ENCODE measurements at regions not wholly inside any gene's neighbourhood (a gene's known extent, or its start where the extent isn't known, plus 50 kb on each side); places are given as distances from the start of the nearest gene placed in this dataset.

- no peak overlapping the region for H3K4me3 ChIP-seq (ENCODE audit: low read depth, low read length)
- TF ChIP-seq, protein P1, sequence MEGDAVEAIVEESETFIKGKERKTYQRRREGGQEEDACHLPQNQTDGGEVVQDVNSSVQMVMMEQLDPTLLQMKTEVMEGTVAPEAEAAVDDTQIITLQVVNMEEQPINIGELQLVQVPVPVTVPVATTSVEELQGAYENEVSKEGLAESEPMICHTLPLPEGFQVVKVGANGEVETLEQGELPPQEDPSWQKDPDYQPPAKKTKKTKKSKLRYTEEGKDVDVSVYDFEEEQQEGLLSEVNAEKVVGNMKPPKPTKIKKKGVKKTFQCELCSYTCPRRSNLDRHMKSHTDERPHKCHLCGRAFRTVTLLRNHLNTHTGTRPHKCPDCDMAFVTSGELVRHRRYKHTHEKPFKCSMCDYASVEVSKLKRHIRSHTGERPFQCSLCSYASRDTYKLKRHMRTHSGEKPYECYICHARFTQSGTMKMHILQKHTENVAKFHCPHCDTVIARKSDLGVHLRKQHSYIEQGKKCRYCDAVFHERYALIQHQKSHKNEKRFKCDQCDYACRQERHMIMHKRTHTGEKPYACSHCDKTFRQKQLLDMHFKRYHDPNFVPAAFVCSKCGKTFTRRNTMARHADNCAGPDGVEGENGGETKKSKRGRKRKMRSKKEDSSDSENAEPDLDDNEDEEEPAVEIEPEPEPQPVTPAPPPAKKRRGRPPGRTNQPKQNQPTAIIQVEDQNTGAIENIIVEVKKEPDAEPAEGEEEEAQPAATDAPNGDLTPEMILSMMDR (IDR thresholded peaks at IDR 0.05; ENCODE audit: insufficient read depth, low read length, poor library complexity, severe bottlenecking), result no peak
- no peaks in the 10 kb centered on the region for H3K36me3 ChIP-seq (ENCODE audit: control insufficient read depth, insufficient read depth, low read length)
- no peak for DNase-seq (ENCODE audit: low read depth)
- peaks cover 3% of the 10 kb centered on the region for H3K27me3 ChIP-seq (ENCODE audit: control insufficient read depth, insufficient read depth, low read length)
Observed at GRCh38 chr1:30192969-30193630, 530.3 kb downstream of the MATN1 start.

- H3K4me3 ChIP-seq (ENCODE audit: low read depth, low read length), result no peak overlapping the region
- no peak for DNase-seq (ENCODE audit: low read depth)
- no peaks in the 10 kb centered on the region for H3K36me3 ChIP-seq (ENCODE audit: control insufficient read depth, insufficient read depth, low read length)
- H3K27me3 ChIP-seq (ENCODE audit: control insufficient read depth, insufficient read depth, low read length), result no peaks in the 10 kb centered on the region
- TF ChIP-seq, protein P1 (IDR thresholded peaks at IDR 0.05; ENCODE audit: insufficient read depth, low read length, poor library complexity, severe bottlenecking), result no peak
Observed at GRCh38 chr1:30191154-30191702, 532.2 kb downstream of the MATN1 start.

DNA sequence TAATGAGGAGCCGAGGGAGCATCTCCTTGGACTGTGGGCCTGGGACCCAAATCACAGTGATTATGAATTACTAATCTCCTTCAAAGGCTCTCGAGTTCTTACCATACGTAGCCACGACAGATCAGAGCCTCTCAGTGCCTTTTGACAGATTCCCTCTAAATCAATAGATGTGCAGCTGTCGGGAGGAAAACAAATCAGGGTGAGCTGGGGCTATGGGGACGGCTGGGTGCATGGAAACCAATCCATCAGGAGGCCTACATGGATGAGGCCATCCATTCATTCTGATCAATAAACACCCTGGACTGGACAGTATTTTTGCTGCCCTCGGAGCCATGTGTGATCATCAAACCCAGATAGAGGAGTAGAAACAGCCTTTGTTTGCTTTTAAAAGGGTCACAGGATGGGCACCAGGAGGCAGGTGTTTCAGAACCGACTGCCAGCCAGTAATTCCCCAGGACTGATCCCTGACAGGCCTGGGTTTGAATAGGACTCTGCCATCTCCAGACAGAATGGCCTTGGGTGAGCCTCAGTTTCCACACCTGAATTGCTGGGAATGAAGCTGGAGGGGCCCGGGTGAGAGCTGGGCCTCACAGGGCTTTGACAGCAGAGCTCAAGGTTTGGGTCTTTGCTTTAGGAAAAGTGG is 532.8 kb downstream of the MATN1 start:
- TF ChIP-seq, protein P1 (IDR thresholded peaks at IDR 0.05; ENCODE audit: insufficient read depth, low read length, poor library complexity, severe bottlenecking), result no peak
- Histone ChIP-seq H3K27me3 (ENCODE audit: control insufficient read depth, insufficient read depth, low read length) (no peaks in the 10 kb centered on the region), H3K4me3 (ENCODE audit: low read depth, low read length) (no peak overlapping the region), H3K36me3 (ENCODE audit: control insufficient read depth, insufficient read depth, low read length) (no peaks in the 10 kb centered on the region)
- no peak for DNase-seq (ENCODE audit: low read depth)

GRCh38 chr1:30189818-30190500 is 533.4 kb downstream of the MATN1 start:
- TF ChIP-seq, protein P1 (IDR thresholded peaks at IDR 0.05; ENCODE audit: insufficient read depth, low read length, poor library complexity, severe bottlenecking), result no peak
- Histone ChIP-seq H3K4me3 (ENCODE audit: low read depth, low read length) (no peak overlapping the region), H3K27me3 (ENCODE audit: control insufficient read depth, insufficient read depth, low read length) (peaks cover under 1% of the 10 kb centered on the region), H3K36me3 (ENCODE audit: control insufficient read depth, insufficient read depth, low read length) (no peaks in the 10 kb centered on the region)
- no peak for DNase-seq (ENCODE audit: low read depth)

GRCh38 chr1:30188999-30189398 is 534.4 kb downstream of the MATN1 start:
- no peak overlapping the region for H3K4me3 ChIP-seq (ENCODE audit: low read depth, low read length)
- H3K27me3 ChIP-seq (ENCODE audit: control insufficient read depth, insufficient read depth, low read length), result peaks cover 3% of the 10 kb centered on the region
- TF ChIP-seq, protein P1 (IDR thresholded peaks at IDR 0.05; ENCODE audit: insufficient read depth, low read length, poor library complexity, severe bottlenecking), result no peak
- no peak for DNase-seq (ENCODE audit: low read depth)
- H3K36me3 ChIP-seq (ENCODE audit: control insufficient read depth, insufficient read depth, low read length), result no peaks in the 10 kb centered on the region

Measured in kidney epithelial cell (primary cell).